ENCODE measurements at regions not wholly inside any gene's neighbourhood (a gene's known extent, or its start where the extent isn't known, plus 50 kb on each side); places are given as distances from the start of the nearest gene placed in this dataset.

- Histone ChIP-seq H3K36me3 (no peaks in the 10 kb centered on the region), H3K4me1 (no peaks in the 10 kb centered on the region), H3K27me3 (no peaks in the 10 kb centered on the region), H3K9me3 (no peaks in the 10 kb centered on the region), H3K4me3 (no peak overlapping the region), H3K27ac (no peak overlapping the region)
- DNase-seq (ENCODE audit: low spot score in 2 of 2) = no peak
- no peak for TF ChIP-seq POLR2A (IDR thresholded peaks at IDR 0.05)
- no peak for TF ChIP-seq EP300 (IDR thresholded peaks at IDR 0.05)
- TF ChIP-seq, protein P1, sequence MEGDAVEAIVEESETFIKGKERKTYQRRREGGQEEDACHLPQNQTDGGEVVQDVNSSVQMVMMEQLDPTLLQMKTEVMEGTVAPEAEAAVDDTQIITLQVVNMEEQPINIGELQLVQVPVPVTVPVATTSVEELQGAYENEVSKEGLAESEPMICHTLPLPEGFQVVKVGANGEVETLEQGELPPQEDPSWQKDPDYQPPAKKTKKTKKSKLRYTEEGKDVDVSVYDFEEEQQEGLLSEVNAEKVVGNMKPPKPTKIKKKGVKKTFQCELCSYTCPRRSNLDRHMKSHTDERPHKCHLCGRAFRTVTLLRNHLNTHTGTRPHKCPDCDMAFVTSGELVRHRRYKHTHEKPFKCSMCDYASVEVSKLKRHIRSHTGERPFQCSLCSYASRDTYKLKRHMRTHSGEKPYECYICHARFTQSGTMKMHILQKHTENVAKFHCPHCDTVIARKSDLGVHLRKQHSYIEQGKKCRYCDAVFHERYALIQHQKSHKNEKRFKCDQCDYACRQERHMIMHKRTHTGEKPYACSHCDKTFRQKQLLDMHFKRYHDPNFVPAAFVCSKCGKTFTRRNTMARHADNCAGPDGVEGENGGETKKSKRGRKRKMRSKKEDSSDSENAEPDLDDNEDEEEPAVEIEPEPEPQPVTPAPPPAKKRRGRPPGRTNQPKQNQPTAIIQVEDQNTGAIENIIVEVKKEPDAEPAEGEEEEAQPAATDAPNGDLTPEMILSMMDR (IDR thresholded peaks at IDR 0.05) = no peak
- TF ChIP-seq POLR2AphosphoS5 (IDR thresholded peaks at IDR 0.05) = no peak
- WGBS = 74% methylated on average over 3 of the region's 3 CpGs
These were observed 2546.0 kb downstream of the PCDH9 start for GRCh38 chr13:64684108-64684507.

- no peak for DNase-seq (ENCODE audit: low spot score in 2 of 2)
- no peak overlapping the region for H3K27ac ChIP-seq
- H3K27me3 ChIP-seq = no peaks in the 10 kb centered on the region
- no peaks in the 10 kb centered on the region for H3K4me1 ChIP-seq
- no peak overlapping the region for H3K4me3 ChIP-seq
- H3K9me3 ChIP-seq = no peaks in the 10 kb centered on the region
- TF ChIP-seq POLR2AphosphoS5 (IDR thresholded peaks at IDR 0.05) (no peak), POLR2A (IDR thresholded peaks at IDR 0.05) (no peak), EP300 (IDR thresholded peaks at IDR 0.05) (no peak)
- TF ChIP-seq, protein P1 (IDR thresholded peaks at IDR 0.05) = no peak
- 91% methylated on average over 1 of the region's 1 CpG for WGBS
- no peaks in the 10 kb centered on the region for H3K36me3 ChIP-seq
These were observed 2549.4 kb downstream of the PCDH9 start for GRCh38 chr13:64680739-64681138.

- H3K4me1 ChIP-seq = no peaks in the 10 kb centered on the region
- no peaks in the 10 kb centered on the region for H3K27me3 ChIP-seq
- TF ChIP-seq POLR2A (IDR thresholded peaks at IDR 0.05) = no peak
- TF ChIP-seq EP300 (IDR thresholded peaks at IDR 0.05) = no peak
- TF ChIP-seq, protein P1 (IDR thresholded peaks at IDR 0.05) = no peak
- no peak for TF ChIP-seq POLR2AphosphoS5 (IDR thresholded peaks at IDR 0.05)
- no peaks in the 10 kb centered on the region for H3K36me3 ChIP-seq
- no peak overlapping the region for H3K4me3 ChIP-seq
- DNase-seq (ENCODE audit: low spot score in 2 of 2) = no peak
- no peaks in the 10 kb centered on the region for H3K9me3 ChIP-seq
- WGBS = 74% methylated on average over 6 of the region's 6 CpGs
- no peak overlapping the region for H3K27ac ChIP-seq
These were observed 2554.8 kb downstream of the PCDH9 start for GRCh38 chr13:64675255-64675892.

- no peak for DNase-seq (ENCODE audit: low spot score in 2 of 2)
- no peaks in the 10 kb centered on the region for H3K9me3 ChIP-seq
- TF ChIP-seq, protein P1 (IDR thresholded peaks at IDR 0.05) = no peak
- TF ChIP-seq POLR2AphosphoS5 (IDR thresholded peaks at IDR 0.05) (no peak), EP300 (IDR thresholded peaks at IDR 0.05) (no peak)
- H3K27me3 ChIP-seq = no peaks in the 10 kb centered on the region
- no peak overlapping the region for H3K4me3 ChIP-seq
- H3K36me3 ChIP-seq = no peaks in the 10 kb centered on the region
- WGBS = 70% methylated on average over 2 of the region's 2 CpGs
- H3K4me1 ChIP-seq = no peaks in the 10 kb centered on the region
- H3K27ac ChIP-seq = no peak overlapping the region
These were observed 2556.0 kb downstream of the PCDH9 start for GRCh38 chr13:64674126-64674525.

- no peaks in the 10 kb centered on the region for H3K27me3 ChIP-seq
- H3K27ac ChIP-seq = no peak overlapping the region
- WGBS = 64% methylated on average over 2 of the region's 2 CpGs
- H3K9me3 ChIP-seq = no peaks in the 10 kb centered on the region
- no peak for DNase-seq (ENCODE audit: low spot score in 2 of 2)
- H3K4me3 ChIP-seq = no peak overlapping the region
- TF ChIP-seq EP300 (IDR thresholded peaks at IDR 0.05) (no peak), POLR2AphosphoS5 (IDR thresholded peaks at IDR 0.05) (no peak), POLR2A (IDR thresholded peaks at IDR 0.05) (no peak)
- TF ChIP-seq, protein P1 (IDR thresholded peaks at IDR 0.05) = no peak
- H3K36me3 ChIP-seq = no peaks in the 10 kb centered on the region
- no peaks in the 10 kb centered on the region for H3K4me1 ChIP-seq
These were observed 2557.4 kb downstream of the PCDH9 start for GRCh38 chr13:64672751-64673150.

Measured in suprapubic skin (tissue), 4 donors.